ENCODE measurements at regions not wholly inside any gene's neighbourhood (a gene's known extent, or its start where the extent isn't known, plus 50 kb on each side); places are given as distances from the start of the nearest gene placed in this dataset.
"Not testable (repeated sequence)": the region's sequence is repeated elsewhere in the genome, so short reads cannot be mapped to it uniquely, and the experiment has no call there.

DNA sequence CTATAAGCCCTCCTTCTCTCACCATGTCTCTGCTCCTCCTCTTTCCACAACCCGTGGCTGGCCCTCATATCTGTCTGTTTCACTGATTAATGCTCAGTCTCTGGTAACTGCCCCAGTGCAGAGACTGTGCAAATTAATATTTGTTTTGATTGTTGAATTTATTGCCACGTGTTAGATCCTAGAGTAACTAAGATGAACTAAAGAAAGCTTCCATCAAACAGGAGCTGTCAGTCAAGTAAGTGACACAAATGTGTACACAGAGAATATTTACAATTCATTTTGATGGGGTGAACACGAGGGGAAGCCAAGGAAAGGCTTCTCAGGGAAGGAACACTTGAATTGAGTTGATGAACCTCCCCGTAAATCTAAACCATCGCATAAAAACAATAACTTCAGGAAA, 182.5 kb downstream of the BAMBI start:
- no peak for DNase-seq (ENCODE audit: low spot score)

DNA sequence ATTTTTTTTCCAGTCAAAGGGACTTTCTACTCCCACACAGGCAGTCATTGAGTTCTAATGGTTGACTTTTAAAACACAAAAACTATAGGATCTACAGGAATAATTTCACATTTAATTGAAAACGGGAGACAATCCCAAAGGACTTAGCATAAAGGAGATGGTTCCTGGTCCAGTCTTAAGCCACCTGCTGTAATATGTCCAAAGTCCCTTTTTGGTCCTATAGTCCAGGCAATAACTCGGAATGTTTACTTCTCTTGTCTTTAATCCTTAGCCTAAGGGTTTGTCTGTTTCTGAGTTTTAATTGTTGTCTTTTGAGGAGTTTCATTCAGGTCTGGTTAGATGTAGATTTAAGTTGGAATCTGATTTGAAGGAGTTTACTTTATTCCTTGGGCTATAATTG, 184.9 kb downstream of the BAMBI start:
- DNase-seq (ENCODE audit: low spot score) = no peak

DNA sequence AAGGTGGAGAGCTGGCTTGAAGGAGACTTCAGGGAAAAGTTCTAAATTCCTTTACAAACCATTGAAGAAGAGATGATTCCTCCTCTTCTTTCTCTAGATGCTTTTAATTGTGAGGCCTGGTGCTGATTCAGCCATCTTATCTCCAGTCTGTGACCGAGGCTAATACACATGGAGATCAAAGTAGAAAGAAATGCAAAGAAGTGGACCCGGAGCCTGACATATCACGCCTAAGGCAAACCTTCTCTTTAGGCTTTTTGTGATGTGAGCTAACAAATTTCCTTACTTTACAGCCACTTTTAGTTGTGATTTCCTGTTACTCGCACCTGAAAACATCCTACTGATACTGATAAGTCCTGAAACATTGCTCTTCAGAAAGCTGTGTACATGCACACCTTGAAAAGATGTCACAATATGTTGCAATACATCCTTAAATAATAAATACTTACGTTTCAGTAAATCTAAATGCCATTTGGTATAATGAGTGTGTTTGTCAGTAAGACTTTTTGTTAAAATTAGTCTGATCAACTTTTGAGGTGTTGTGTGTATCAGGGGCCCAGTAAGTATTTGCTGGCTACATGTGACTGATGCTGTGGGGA, 192.4 kb downstream of the BAMBI start:
- DNase-seq (ENCODE audit: low spot score) = no peak

DNA sequence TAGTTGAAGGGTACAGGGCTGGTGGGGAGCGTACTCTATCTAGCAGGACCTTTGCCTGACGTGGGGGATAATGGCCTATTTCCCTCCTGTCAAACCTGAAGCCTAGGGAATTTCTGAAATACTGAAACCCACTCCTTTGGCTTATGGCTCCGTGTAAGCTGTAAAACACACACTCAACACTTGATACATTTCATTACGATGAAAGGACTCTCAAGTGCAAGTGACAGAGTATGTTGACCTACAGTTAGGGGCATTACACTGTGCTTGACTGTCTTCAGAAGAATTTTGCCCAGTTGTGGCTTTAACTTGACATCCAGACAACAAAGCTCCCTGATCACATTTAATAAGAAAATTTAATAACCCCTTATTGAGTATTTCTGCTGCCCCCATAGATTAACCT, 194.3 kb downstream of the BAMBI start:
- DNase-seq (ENCODE audit: low spot score) = no peak

DNA sequence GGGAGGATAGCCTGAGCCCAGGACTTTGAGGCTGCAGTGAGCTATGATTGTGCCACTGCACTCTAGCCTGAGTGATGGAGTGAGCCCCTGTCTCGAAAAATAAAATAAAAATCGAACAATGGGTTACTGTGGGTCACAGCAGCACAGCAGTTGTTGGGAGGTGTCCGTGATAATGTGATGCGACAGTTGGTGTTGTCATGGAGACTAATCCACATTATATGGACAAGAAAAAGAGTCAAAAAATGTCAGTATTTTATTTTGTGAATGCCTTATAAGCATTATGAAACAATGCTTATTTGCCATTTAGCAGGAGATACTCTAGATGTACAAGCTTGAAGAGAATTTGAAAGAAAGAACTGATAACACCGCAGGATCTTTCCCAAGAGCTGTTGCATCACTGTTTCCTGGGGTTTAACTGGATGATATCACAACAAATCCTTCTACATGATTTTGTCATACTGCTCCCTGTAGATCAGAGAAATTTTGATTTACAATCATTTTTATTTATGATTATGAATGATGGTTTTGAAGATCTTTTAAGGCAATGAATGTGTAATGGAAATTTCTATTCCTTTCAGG, 195.4 kb downstream of the BAMBI start:
- DNase-seq (ENCODE audit: low spot score) = no peak

DNA sequence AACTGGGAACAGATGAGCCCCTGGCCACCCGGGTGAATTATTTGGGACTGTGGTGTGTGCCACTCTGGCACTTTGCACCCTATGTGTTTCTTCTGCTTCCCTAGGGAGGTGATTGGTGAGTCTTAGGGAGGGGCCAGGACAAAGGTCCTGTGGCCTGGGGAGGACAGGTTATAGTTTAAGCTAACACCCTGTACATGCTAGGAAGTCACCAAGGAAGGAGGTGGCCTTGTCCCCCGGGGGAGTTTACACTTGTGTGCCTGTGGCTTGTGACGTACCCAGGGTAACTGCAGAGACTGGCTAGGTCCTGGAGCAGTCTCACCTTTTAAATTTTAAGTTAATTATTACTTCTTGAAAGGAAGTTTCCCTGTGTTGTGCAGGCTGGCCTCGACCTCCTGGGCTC, 196.2 kb downstream of the BAMBI start:
- DNase-seq (ENCODE audit: low spot score) = no peak

DNA sequence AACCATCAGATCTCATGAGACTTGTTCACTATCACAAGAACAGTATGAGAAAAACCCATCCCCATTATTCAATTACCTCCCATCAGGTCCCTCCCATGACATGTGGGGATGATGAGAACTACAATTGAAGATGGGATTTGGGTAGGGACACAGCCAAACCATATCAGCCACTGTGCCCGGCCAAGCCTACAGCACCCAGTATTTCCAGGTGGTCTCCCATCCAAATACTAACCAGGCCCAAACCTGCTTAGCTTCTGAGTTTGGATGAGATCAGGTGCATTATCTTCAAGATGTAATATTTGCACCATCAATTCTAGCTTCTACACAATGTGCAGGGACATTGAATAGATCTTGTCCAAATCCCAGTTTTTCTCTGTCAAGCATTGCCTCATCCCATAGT, 196.9 kb downstream of the BAMBI start:
- no peak for DNase-seq (ENCODE audit: low spot score)

DNA sequence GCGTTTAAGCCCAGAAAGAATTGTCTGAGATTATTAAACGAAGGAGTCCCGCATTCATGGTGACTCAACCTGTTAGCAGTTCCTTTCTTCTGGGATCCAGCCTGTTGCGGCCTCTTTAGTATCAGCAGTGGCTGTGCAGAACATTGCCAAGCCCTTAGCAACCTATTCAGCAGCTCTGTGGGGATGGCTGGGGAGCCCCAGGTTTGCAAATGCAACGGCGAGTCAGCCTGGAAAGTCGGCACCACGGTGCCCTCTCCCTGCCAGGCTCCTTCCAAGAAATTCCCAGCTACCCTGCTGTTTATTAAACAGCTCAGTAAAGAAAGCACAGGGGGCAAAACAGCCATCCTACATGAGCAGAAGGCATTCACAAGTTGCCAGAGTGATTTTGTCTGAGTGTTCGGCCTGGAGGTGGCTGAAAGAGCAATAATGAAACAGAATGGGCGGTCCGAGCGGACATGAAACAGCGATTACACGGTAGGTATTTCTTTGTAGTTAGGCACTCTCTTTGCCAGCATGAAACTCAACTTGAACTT, 198.3 kb downstream of the BAMBI start:
- DNase-seq (ENCODE audit: low spot score) = no peak

DNA sequence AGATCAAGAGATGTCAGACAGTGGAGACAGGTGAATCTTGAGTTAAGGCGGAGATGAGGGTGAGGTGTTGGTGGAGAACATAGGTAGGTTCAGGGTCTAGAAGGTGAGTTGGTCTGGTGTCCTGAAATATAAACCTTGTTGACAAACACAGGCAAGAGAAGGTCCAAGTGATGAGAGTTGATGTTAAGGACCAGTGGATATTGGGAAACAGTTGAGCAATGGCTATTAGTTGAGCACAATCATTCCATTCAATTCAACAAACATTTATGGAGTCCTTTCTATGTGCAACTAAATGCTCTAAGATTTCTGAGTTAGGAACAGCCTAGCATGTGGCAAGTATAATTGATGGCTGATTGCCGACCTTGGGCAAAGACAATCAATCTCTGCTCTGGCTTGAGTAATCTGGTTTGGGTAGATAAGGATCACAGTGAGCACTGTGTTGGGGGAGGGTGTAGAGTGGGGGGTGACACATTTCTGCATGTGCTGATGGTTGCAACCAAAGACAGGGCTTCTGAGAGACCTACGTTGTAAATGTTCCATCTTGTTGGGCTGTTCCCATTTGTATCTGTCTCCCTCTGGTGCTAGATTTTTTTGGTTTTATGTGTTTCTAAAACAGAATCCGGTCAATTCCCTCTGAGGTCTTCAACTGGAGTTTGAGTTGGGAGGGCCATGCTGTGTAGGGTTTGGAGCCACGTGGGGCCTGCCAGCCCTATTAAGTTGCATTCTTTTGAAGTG, 201.1 kb downstream of the BAMBI start:
- DNase-seq (ENCODE audit: low spot score) = no peak

DNA sequence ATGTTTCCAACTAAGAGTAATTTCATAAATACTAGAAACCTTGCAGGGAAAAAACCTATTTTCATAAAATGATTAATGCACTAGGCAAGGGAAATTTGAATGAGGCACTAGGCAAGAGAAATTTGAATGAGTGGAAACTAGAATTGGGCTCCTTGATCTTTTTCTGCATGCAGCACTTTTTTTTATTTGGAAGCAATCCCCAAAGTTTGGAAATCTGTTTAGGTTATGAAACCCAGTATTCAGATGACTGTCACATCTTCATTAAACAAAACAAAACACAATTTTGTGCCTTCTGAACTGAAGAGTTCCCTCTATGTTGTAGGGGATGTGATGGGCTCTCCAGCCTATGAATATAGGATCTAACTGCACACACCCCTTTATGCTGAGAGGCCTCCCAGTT, 201.9 kb downstream of the BAMBI start:
- no peak for DNase-seq (ENCODE audit: low spot score)

DNA sequence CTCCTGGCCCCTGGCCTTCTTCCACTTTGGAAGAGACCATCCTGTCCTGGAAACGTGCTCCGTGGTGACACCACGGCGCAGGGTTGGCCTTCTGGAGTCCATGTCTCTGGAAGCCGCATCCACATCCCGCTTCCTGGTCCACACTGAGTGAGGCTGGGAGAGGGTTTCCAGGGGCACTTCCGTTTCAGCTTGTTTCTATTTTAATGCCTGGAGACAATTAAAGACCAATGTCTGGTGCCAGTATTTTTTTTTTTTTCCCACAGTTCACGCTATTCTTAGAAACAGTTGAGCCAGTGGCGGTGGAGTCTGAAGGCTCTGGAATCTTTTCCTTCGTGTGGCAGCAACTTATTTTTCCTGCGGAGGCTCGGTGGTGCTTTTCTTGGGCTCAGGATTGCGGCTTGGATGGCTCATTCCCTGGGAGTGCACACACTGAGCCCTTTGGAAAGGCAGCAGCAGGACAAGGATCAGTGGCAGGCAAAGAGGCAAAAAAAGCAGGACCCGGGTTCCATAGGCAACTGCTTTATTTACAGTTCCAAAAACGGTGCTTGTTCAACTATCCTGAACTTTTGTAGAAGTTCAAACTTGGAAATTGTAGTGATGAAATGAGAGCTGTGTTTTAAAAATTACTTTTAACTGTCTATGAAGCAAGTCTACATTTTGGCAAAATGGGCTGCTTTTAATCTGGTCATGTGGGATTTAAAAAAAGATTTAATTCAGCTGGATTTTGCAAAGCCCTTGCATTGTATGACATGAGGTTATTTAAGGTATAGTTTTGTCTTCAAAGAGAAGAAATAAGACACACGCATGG, 202.8 kb downstream of the BAMBI start:
- DNase-seq (ENCODE audit: low spot score) = no peak

DNA sequence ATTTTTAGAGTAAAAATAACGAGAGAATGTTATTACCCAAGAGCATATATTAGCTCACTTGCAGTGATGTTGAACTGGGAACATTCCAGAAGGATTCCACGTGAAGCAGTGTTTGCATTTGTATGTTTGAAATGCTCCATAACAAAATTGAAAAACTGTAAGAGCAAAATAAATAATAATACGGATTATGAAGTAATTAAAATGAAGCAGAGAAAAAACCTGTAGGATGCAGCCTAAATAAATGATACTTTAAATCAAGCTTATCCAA, 203.3 kb downstream of the BAMBI start:
- no peak for DNase-seq (ENCODE audit: low spot score)

DNA sequence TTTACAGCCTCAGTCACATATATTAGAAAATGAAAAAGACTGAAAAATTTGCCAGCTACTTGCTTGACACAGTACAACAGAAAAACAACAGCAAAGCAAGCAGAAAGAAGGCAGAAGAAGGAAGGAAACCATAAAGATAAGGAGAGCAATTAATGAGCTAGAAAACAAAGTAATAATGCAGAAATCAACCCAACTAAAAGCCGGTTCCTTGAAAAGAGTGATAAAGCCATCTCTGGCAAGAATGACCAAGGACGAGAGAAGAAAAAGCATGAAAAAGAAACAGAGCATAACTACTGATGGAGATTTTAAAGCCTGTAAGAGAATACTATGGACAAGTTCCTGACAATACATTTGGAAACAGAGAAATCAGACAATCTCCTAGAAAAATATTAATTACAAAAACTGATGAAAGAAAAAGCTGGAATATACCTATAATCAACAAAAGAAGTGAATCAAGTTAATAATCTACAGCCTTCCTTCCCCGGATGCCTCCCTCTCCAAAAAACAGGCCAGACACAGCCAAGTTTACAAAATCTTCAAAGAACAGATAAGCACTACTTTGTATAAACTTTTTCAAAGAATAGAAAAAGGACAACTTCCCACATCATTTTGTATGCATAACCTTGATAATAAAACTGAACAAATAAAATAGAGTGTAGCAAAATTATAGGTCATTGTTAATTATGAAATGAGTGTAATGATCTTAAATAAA, 204.0 kb downstream of the BAMBI start:
- no peak for DNase-seq (ENCODE audit: low spot score)

DNA sequence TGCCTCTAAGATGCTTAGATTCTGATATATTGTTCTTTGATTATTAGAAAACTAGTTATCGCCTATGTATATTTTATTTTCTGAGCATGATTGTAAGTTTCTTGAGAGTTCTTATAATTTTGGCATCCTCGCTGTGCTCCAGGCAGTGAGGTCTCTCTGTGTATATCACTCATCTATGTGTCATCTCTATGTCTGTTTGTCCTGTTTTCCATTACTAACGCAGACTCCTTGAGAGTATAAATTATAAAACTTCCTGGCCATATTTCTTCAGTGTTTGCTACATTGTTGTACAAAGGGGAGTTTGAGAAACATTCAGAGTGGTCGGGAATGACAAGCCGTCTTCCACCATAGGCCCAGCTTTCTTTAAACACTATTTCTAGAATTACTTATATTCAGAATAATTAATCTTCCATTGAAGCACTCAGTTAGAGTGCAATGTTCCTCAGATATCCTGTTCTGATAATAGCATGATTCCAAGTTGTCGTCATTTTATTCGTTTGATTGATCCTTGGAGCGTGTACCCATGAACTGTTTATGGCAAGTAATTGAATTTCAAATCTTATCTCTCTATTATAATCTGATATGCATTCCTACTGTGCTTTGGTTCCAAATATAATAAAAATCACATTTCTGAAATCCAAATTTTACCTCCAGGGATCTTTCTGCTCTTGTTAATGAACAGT, 206.6 kb downstream of the BAMBI start:
- no peak for DNase-seq (ENCODE audit: low spot score)

DNA sequence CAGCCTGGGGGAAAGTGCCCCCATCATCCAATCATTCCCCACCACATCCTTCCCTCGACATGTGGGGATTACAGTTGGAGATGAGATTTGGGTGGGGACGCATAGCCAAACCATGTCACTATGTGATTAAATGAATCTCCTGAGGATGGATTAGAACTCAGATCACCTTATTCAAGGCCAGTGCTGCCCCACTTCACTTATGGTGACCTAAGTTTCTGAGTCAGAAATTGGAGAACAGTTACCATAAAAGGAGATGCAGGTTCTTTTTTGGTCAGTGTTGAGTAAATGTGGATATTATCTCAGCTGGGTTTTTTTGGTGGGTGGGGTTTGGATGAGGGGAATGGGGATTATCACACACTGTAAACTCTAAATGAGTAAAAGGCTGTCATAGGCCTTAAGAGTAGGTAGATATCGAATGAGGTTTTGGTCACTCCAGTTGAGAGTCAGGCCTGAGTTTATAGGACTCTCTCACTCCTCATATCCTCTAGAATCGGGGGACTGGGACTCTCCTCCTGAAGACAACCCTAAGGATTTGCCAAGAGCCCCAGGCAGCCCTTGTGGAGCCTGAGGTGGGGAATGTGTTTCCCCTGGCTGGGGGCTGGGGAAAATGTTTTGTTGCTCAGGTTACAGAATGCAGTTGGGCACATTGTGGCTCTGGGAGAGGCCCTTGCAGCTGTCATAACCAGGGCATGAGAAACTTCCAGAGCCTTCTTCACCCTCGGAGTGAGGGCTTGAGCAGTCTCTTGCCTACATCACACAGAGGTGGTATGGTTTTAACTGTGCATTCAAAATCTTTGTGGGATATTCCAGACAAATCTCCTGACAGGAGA, 213.0 kb downstream of the BAMBI start:
- no peak for DNase-seq (ENCODE audit: low spot score)

DNA sequence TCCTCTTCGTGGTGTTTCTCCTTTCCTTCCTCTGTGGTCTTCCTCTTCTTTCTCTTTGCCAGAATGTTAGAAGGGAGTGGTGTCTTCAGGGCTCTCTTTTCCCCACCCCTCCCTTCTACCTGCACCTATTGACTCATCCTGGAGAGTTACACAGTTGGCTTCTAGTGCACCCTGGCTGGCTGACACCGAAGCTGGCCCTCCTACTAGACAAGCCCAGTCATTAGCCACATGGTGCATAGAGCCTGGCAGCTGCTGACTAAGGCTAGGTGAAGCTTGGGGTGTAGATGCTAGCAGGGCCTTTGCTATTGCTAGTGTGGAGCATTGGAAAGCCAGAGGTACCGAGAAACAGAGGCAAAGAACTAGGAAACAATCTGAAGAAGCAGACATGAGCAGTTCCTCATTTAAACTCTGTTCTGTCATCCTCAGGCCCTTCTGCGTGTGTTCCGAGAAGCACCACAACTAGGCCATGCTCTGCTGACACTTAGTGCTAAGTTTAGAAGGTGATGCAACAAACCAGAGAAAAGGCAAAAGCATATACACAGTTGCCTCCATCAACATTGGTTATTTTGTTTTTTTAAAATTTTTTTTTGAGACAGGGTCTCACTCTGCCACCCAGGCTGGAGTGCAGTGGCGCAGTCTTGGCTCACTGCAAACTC, 213.9 kb downstream of the BAMBI start:
- no peak for DNase-seq (ENCODE audit: low spot score)

DNA sequence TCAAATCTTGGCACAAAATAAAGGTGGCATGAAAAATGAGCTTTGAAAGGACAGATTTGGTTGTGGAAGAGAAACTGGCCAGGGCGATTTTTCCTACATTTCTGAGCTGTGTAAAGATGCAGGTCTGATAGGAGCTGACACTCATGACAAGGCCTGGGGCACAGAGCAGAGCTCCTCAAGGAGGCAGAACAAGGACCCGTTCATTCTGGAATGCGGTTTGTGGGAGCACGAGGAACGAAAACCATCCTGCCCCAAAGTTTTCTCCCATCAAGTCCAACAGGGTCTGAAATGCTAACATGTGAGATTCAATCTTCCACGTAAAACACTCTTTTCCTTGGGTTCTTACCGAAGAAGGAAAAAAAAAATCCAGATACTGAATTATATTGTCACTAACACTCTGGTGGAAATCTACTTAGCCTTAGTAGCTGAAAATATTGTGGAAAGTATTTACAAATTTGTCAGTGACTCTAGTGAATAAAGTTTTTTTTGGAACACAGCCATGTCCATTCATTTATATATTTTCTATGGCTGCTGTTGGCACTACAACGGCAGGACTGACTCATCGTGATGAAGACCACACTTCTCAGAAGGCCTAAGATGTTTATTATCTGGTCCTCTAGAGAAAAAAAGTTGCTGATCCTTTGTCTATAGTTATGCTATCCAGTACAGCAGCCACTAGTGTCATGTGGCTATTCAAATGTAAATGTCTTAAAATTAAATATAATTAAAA, 215.7 kb downstream of the BAMBI start:
- peak; percentile 54 for DNase-seq (ENCODE audit: low spot score)

DNA sequence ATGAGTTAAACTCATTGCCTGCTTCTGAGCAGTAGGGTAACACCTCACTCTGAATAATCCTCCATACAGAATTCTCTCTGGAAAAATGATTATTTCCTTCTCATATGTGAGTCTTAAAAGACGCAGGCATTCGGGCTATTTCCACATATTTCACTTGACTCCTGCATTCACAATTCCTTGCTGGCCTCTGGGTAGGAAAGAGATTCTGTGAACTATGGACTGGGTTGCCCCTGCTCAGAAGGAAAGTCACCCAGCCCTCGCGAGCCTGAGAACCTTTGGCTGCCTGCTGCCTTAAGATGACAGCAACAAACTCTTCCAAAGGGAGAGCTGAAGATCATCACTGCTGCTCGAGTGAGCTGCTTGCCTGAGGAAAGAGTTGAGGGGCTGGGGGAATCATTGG, 216.8 kb downstream of the BAMBI start:
- no peak for DNase-seq (ENCODE audit: low spot score)

DNA sequence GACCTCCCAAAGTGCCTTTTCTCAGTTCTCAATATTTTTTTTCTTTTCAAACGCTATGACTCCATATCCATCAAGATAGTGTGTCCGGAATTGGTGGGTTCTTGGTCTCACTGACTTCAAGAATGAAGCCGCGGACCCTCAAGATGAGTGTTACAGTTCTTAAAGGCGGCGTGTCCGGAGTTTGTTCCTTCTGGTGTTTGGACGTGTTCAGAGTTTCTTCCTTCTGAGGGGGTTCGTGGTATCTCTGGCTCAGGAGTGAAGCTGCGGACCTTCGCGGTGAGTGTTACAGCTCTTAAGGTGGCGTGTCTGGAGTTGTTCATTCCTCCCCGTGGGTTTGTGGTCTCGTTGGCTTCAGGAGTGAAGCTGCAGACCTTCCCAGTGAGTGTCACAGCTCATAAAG, 218.3 kb downstream of the BAMBI start:
- DNase-seq (ENCODE audit: low spot score) = not testable (repeated sequence)
